Dermis blood vessel endothelial cell (primary cell): ENCODE measurements at regions not wholly inside any gene's neighbourhood (a gene's known extent, or its start where the extent isn't known, plus 50 kb on each side); places are given as distances from the start of the nearest gene placed in this dataset.

Experiments used
- DNase-seq: peaks from one replicate; pipeline ENCODE4 v3.0.0; 2010

- no peak for DNase-seq
Observed at GRCh38 chr15:31557899-31558298, 231.3 kb downstream of the KLF13 start.

DNA sequence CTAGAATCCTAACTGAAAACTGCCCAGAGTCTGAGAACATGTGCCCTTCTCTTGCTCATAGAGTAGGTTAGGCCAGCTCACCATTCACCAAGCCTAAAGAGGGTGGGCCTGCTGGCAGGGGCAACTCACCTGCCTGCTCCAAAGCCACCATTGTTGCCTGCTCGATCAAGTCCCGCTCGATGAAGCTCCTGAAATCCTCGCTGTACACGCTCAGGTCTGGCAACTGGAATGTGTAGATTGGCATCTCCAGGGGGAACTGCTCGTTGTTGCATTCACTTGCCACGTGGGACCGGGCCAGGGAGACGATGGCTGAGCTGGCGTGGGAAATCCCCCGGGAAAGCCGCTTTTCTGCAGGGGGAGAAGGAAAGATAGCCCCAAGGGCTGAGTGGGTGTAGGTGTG is 232.2 kb downstream of the KLF13 start:
- no peak for DNase-seq

DNA sequence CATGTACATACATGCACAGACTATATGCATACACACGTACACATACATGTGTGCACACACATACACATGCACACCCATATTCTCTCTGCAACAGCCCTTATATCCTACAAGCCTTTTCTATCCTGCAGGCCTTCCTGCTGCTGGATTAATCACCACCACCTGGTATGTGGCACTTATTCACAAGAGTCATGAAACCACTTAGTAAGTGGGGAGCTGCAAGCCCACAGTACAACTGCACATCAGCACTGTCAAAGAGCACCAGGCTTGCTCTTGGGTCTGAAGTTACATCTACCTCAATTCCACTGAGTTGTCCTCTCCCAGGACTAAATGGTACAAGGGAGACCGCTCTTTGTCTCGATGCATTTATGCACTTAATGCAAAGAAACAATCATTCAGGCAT is 233.2 kb downstream of the KLF13 start:
- DNase-seq: no peak

GRCh38 chr15:31560643-31561042 is 234.0 kb downstream of the KLF13 start:
- DNase-seq: no peak

GRCh38 chr15:31561156-31561555 is 234.5 kb downstream of the KLF13 start:
- no peak for DNase-seq

DNA sequence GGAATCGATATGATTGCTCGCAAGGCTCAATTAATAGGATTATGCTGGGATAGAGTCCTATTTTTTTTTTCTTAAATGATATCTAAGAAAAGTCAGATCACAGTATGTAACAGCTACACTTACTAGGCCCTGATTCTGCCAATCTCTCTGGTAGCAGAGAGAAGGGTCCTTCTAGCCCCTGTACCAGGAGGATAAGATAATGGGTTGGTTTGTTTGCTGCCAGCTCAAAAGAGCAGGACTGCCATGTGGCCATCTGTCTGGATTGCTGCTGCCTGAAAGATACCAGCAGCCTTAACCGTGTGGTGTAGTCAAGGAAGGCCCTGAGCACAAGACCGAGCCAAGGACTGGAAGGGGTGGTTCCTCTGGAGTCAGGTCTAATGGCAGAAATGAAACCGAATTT is 236.4 kb downstream of the KLF13 start:
- no peak for DNase-seq

GRCh38 chr15:31563421-31563820 is 236.8 kb downstream of the KLF13 start:
- DNase-seq: no peak

DNA sequence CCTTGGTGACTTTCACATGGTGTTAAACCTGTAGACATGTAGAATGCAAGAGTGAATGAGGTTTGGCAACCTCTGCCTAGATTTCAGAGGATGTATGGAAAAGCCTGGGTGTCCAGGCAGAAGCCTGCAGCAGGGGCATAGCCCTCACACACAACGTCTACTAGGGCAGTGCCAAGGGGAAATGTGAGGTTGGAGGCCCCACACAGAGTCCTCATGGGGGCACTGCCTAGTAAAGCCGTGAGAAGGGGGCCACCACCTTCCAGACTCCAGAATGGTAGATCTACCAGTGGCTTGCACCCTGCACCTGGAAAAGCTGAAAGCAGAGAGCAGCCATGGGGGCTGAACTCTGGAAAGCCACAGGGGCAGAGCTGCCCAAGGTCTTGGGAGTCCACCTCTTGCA is 241.2 kb downstream of the KLF13 start:
- no peak for DNase-seq

- DNase-seq: no peak
Observed at GRCh38 chr15:31569836-31570235, 243.2 kb downstream of the KLF13 start.

DNA sequence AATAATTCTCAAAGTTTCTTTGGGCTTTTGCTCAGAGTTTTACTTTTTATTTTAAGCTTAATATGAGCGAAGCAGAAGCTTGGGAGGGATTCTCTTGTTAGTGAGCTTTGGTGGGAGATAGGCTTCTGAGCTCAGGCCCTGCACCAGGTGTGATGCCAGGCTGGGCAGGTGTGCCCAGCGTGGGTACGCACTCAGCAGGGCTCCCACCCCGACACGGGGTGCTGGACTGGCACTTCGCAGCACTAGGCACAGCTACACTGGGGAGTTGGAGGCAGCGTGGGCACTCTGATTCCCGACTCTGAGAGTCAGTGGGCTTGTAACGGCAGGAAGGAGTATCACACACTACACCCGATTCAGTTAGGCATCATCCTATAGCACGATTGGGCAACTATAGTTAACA is 244.0 kb downstream of the KLF13 start:
- DNase-seq: no peak

- DNase-seq: no peak
Observed at GRCh38 chr15:31571676-31572075, 245.0 kb downstream of the KLF13 start.

DNA sequence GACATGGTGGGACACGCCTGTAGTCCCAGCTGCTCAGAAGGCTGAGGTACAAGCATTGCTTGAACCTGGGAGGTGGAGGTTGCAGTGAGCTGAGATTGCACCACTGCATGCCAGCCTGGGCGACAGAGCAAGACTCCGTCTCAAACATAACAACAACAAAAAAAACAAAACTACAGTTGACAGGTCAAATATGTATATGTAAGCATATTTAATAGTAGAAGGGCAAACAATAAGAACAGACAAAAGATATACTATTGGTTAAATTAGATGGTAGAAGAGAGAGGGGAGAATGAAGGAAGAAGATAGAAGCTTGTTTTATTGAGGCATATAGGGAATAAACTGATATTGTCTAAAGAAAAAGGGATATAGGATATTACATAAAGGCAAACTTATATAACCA is 247.1 kb downstream of the KLF13 start:
- DNase-seq: no peak

GRCh38 chr15:31574766-31575165 is 248.1 kb downstream of the KLF13 start:
- DNase-seq: no peak

DNA sequence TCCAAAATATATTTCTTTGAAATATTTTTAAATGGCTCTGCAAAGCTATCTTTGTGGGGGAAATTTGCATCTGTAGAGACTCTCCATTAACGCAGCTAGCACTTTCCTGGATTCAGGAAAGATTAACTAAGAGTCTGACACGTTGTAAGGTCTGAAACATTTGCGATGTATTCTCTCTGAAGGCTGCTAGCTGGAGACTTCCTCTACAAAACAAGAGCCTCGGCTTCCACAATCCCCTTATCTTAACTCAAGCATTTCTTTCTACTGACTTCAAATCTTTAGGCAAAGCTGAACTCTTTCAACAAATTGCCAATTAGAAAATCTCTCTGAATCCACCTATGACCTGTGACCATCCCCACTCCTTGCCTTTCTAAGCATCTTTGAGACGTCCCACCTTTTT is 250.5 kb downstream of the KLF13 start:
- DNase-seq: no peak

- DNase-seq: no peak
Observed at GRCh38 chr15:31579282-31579681, 252.6 kb downstream of the KLF13 start.

- DNase-seq: no peak
Observed at GRCh38 chr15:31579976-31580375, 253.3 kb downstream of the KLF13 start.

- DNase-seq: no peak
Observed at GRCh38 chr15:31584195-31584594, 257.6 kb downstream of the KLF13 start.

DNA sequence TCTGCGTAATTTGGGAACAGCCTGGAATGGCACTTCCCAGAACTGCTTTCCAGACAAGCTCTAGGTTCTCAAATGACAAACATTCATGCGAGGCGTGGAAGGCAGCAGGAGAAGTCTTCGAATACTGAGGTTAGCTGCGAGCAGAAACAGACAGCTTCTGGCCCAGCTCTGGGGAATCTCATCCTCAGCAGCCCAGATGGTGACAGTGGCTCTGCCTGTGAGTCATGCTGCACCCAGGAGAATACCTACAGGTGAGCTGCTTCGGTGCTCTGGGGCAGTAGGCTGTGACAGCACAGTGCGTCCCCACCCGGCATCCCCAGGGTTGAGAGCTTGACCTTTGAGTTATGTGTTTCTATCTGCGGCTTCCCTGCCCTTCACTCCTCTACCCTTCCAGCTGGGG is 258.6 kb downstream of the KLF13 start:
- DNase-seq: no peak

GRCh38 chr15:31586841-31587240 is 260.2 kb downstream of the KLF13 start:
- no peak for DNase-seq

GRCh38 chr15:31587583-31587982 is 260.9 kb downstream of the KLF13 start:
- no peak for DNase-seq

GRCh38 chr15:31590609-31591008 is 264.0 kb downstream of the KLF13 start:
- no peak for DNase-seq

- DNase-seq: no peak
Observed at GRCh38 chr15:31591908-31592307, 265.3 kb downstream of the KLF13 start.

DNA sequence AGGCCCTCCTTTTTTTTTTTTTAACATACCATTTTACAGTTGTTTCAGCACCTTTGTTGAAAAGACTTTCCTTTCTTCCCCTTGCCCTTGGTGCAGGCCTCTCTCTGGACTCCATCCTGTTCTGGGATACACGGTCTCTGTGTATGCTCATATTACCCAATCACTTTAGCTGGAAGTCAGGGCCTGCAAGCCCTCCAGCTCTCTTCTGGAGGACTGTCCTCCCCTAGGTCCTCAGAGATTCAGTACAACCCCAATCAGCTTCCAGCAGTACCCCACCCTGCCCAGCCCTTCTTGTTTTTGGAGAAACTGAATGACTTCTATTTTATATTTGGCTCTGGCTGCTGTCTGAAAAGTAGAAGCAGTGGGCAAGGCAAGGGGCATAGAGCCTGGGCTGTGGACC is 270.8 kb downstream of the KLF13 start:
- DNase-seq: no peak

DNA sequence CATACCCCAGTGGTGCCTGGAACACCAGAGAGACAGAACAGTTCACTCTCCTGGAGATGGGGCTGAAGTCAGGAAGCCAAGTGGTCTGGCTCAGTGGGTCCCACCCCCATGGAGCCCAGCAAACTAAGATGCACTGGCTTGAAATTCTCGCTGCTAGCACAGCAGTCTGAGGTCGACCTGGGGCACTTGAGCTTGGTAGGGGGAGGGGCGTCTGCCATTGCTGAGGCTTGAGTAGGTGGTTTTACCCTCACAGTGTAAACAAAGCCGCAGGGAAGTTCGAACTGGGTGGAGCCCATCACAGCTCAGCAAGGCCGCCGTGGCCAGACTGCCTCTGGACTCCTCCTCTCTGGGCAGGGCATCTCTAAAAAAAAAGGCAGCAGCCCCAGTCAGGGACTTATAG is 272.0 kb downstream of the KLF13 start:
- DNase-seq: no peak

DNA sequence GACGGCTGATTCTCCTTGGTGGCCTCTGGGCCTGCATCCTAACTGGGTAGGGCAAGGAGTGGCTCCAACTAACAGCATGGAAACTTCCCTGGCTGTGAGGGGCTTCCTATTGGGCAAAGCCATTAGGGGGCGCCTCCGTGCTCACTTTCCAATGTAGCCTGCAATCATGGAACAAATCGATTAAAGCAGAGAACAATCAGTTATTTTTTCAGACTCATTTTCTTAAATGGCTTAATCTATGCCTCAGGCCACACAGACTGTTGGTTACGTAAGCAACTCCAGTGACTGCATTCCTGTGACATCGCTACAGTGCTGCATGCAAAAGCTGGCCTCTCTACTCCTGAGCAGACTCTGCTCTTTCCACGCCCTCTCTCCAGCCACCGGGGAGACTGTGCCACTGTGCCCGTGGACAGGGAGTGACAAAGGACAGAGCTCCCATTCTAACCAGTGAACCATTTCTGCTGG is 278.9 kb downstream of the KLF13 start:
- no peak for DNase-seq

- no peak for DNase-seq
Observed at GRCh38 chr15:31606194-31606669, 279.6 kb downstream of the KLF13 start.
